ENCODE measurements at regions not wholly inside any gene's neighbourhood (a gene's known extent, or its start where the extent isn't known, plus 50 kb on each side); places are given as distances from the start of the nearest gene placed in this dataset.
A peak's percentile ranks its signal among the peaks of the same experiment; 100 is the strongest.

DNA sequence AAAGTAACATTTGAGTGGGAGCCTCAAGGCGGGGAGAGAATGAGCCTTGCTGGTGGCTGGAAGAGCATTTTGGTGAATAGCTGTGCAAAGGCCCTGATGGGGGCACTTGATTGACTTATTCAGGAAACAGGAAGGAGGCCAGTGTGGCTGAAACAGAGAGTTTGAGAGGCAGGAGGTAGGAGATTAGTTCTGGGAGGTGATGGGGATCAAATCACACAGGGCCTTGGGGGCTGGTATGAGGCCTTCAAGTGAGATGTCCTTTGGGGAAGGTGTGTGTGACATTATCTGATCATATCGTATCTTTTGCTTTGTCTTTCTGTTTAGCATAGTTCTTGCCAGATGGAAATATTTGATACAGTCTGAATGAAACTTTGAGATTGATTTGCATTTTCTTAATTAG lies 172.3 kb downstream of the TENT4A start:
- Histone ChIP-seq H3K36me3 (ENCODE audit: control insufficient read depth, insufficient read depth, low read length) (no peaks in the 10 kb centered on the region), H3K27ac (ENCODE audit: low read depth, low read length) (no peak overlapping the region), H3K4me1 (ENCODE audit: control insufficient read depth, insufficient read depth, low read length) (no peaks in the 10 kb centered on the region), H3K9me3 (ENCODE audit: control insufficient read depth, insufficient read depth, low read length) (peaks cover 4% of the 10 kb centered on the region), H3K27me3 (ENCODE audit: control insufficient read depth, insufficient read depth, low read length) (no peaks in the 10 kb centered on the region), H3K4me3 (ENCODE audit: low read depth, low read length) (no peak overlapping the region)
- no peak for DNase-seq (ENCODE audit: low read depth in 4 of 6, low spot score in 6 of 6)
- WGBS (ENCODE audit: insufficient coverage) = 100% methylated on average over 1 of the region's 2 CpGs

GRCh38 chr5:6886866-6887265 lies 173.6 kb downstream of the TENT4A start:
- H3K4me1 ChIP-seq (ENCODE audit: control insufficient read depth, insufficient read depth, low read length) = no peaks in the 10 kb centered on the region
- no peak overlapping the region for H3K27ac ChIP-seq (ENCODE audit: low read depth, low read length)
- DNase-seq (ENCODE audit: low read depth in 4 of 6, low spot score in 6 of 6) = no peak
- peaks cover 4% of the 10 kb centered on the region for H3K9me3 ChIP-seq (ENCODE audit: control insufficient read depth, insufficient read depth, low read length)
- H3K36me3 ChIP-seq (ENCODE audit: control insufficient read depth, insufficient read depth, low read length) = no peaks in the 10 kb centered on the region
- H3K27me3 ChIP-seq (ENCODE audit: control insufficient read depth, insufficient read depth, low read length) = no peaks in the 10 kb centered on the region
- WGBS (ENCODE audit: insufficient coverage) = 72% methylated on average over 3 of the region's 3 CpGs
- no peak overlapping the region for H3K4me3 ChIP-seq (ENCODE audit: low read depth, low read length)

DNA sequence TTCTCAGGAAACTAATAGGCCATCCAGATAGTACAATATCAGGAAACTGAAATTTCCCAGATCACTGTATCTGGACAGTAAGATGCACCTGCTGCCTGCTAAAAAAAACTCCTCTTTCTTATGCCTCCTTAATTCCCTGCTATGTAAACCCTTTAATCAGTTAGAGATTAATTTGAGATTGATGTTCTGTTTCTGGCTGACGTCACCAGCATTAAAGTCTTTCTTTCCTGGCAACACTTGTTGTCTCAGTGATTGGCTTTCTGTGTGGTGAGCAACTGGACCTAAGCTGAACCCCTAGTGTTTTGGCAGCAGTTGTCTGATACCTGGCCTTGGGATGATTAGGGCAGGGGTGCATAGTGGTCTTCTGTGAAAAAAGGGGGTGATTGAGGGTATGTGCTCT lies 175.8 kb downstream of the TENT4A start:
- Histone ChIP-seq H3K27ac (ENCODE audit: low read depth, low read length) (no peak overlapping the region), H3K36me3 (ENCODE audit: control insufficient read depth, insufficient read depth, low read length) (no peaks in the 10 kb centered on the region), H3K27me3 (ENCODE audit: control insufficient read depth, insufficient read depth, low read length) (no peaks in the 10 kb centered on the region), H3K4me1 (ENCODE audit: control insufficient read depth, insufficient read depth, low read length) (no peaks in the 10 kb centered on the region), H3K4me3 (ENCODE audit: low read depth, low read length) (no peak overlapping the region), H3K9me3 (ENCODE audit: control insufficient read depth, insufficient read depth, low read length) (peaks cover 4% of the 10 kb centered on the region)
- no peak for DNase-seq (ENCODE audit: low read depth in 4 of 6, low spot score in 6 of 6)
- WGBS (ENCODE audit: insufficient coverage) = 83% methylated on average over 1 of the region's 1 CpG

GRCh38 chr5:6899221-6899620 lies 186.0 kb downstream of the TENT4A start:
- H3K9me3 ChIP-seq (ENCODE audit: control insufficient read depth, insufficient read depth, low read length) = no peaks in the 10 kb centered on the region
- H3K36me3 ChIP-seq (ENCODE audit: control insufficient read depth, insufficient read depth, low read length) = no peaks in the 10 kb centered on the region
- H3K27ac ChIP-seq (ENCODE audit: low read depth, low read length) = no peak overlapping the region
- no peak overlapping the region for H3K4me3 ChIP-seq (ENCODE audit: low read depth, low read length)
- peaks cover 6% of the 10 kb centered on the region for H3K4me1 ChIP-seq (ENCODE audit: control insufficient read depth, insufficient read depth, low read length)
- peak in 2 of 6 donors; percentile 29 to 61 for DNase-seq (ENCODE audit: low read depth in 4 of 6, low spot score in 6 of 6)
- WGBS (ENCODE audit: insufficient coverage) = 55% methylated on average over 6 of the region's 9 CpGs
- no peaks in the 10 kb centered on the region for H3K27me3 ChIP-seq (ENCODE audit: control insufficient read depth, insufficient read depth, low read length)

- DNase-seq (ENCODE audit: low read depth in 4 of 6, low spot score in 6 of 6) = peak in 3 of 6 donors; percentile 33 to 83 (median 66)
- Histone ChIP-seq H3K4me1 (ENCODE audit: control insufficient read depth, insufficient read depth, low read length) (peaks cover 6% of the 10 kb centered on the region), H3K4me3 (ENCODE audit: low read depth, low read length) (no peak overlapping the region), H3K27ac (ENCODE audit: low read depth, low read length) (no peak overlapping the region), H3K36me3 (ENCODE audit: control insufficient read depth, insufficient read depth, low read length) (no peaks in the 10 kb centered on the region), H3K27me3 (ENCODE audit: control insufficient read depth, insufficient read depth, low read length) (no peaks in the 10 kb centered on the region), H3K9me3 (ENCODE audit: control insufficient read depth, insufficient read depth, low read length) (no peaks in the 10 kb centered on the region)
- 40% methylated on average over 5 of the region's 17 CpGs for WGBS (ENCODE audit: insufficient coverage)
These were observed 187.3 kb downstream of the TENT4A start for GRCh38 chr5:6900247-6901227.

DNA sequence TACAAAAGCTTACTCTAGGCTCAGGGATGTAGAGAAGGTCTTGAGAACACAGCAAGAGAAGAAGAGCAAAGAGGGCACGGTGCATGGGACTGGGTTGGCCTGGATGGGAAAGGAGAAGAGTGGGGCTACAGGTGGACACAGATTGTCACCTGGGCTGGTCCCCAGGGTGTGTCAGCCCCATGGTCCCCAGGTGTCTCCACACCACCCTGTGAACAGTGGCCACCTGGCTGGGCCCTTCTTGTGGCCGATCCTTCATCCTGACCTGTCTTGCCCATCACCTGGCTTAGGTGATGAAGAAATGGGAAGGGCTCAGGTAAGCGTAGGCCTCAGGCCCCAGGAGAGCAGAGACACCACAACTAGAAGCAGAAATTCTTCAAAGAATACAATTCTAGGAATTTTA lies 188.9 kb downstream of the TENT4A start:
- Histone ChIP-seq H3K27me3 (ENCODE audit: control insufficient read depth, insufficient read depth, low read length) (no peaks in the 10 kb centered on the region), H3K27ac (ENCODE audit: low read depth, low read length) (no peak overlapping the region), H3K36me3 (ENCODE audit: control insufficient read depth, insufficient read depth, low read length) (no peaks in the 10 kb centered on the region), H3K9me3 (ENCODE audit: control insufficient read depth, insufficient read depth, low read length) (no peaks in the 10 kb centered on the region), H3K4me3 (ENCODE audit: low read depth, low read length) (no peak overlapping the region), H3K4me1 (ENCODE audit: control insufficient read depth, insufficient read depth, low read length) (peaks cover 6% of the 10 kb centered on the region)
- WGBS (ENCODE audit: insufficient coverage) = 91% methylated on average over 1 of the region's 3 CpGs
- DNase-seq (ENCODE audit: low read depth in 4 of 6, low spot score in 6 of 6) = no peak

GRCh38 chr5:6902597-6902996 lies 189.4 kb downstream of the TENT4A start:
- Histone ChIP-seq H3K9me3 (ENCODE audit: control insufficient read depth, insufficient read depth, low read length) (no peaks in the 10 kb centered on the region), H3K36me3 (ENCODE audit: control insufficient read depth, insufficient read depth, low read length) (no peaks in the 10 kb centered on the region), H3K27ac (ENCODE audit: low read depth, low read length) (no peak overlapping the region), H3K4me3 (ENCODE audit: low read depth, low read length) (no peak overlapping the region), H3K27me3 (ENCODE audit: control insufficient read depth, insufficient read depth, low read length) (no peaks in the 10 kb centered on the region), H3K4me1 (ENCODE audit: control insufficient read depth, insufficient read depth, low read length) (peaks cover 6% of the 10 kb centered on the region)
- 22% methylated on average over 4 of the region's 5 CpGs for WGBS (ENCODE audit: insufficient coverage)
- DNase-seq (ENCODE audit: low read depth in 4 of 6, low spot score in 6 of 6) = peak in 2 of 6 donors; percentile 71 to 83

DNA sequence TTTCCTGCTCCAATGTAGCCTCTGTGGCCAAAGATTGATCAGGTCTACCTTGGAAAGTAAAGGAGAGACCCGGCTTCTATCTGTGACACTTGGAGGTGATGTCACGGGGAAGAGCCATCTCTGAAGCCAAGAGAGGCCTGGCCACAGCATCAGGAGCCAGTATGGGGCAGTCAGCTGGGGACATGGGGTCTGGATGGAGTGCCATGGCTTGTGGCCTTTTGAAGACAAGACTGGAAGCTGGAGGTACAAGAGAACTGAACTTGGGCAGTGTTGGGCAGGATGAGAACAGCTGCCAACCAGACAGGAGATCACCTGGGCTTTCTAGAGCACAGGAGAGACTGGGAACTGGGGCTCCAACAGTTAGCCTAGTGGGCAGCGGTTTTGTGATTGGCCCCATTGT lies 190.7 kb downstream of the TENT4A start:
- no peaks in the 10 kb centered on the region for H3K36me3 ChIP-seq (ENCODE audit: control insufficient read depth, insufficient read depth, low read length)
- H3K4me3 ChIP-seq (ENCODE audit: low read depth, low read length) = no peak overlapping the region
- H3K27ac ChIP-seq (ENCODE audit: low read depth, low read length) = no peak overlapping the region
- H3K27me3 ChIP-seq (ENCODE audit: control insufficient read depth, insufficient read depth, low read length) = no peaks in the 10 kb centered on the region
- H3K9me3 ChIP-seq (ENCODE audit: control insufficient read depth, insufficient read depth, low read length) = no peaks in the 10 kb centered on the region
- peaks cover 6% of the 10 kb centered on the region for H3K4me1 ChIP-seq (ENCODE audit: control insufficient read depth, insufficient read depth, low read length)
- DNase-seq (ENCODE audit: low read depth in 4 of 6, low spot score in 6 of 6) = no peak
- WGBS (ENCODE audit: insufficient coverage) = 67% methylated on average over 3 of the region's 3 CpGs

GRCh38 chr5:6904860-6905259 lies 191.6 kb downstream of the TENT4A start:
- Histone ChIP-seq H3K27ac (ENCODE audit: low read depth, low read length) (no peak overlapping the region), H3K4me1 (ENCODE audit: control insufficient read depth, insufficient read depth, low read length) (peaks cover 6% of the 10 kb centered on the region), H3K4me3 (ENCODE audit: low read depth, low read length) (no peak overlapping the region), H3K9me3 (ENCODE audit: control insufficient read depth, insufficient read depth, low read length) (no peaks in the 10 kb centered on the region), H3K27me3 (ENCODE audit: control insufficient read depth, insufficient read depth, low read length) (no peaks in the 10 kb centered on the region), H3K36me3 (ENCODE audit: control insufficient read depth, insufficient read depth, low read length) (no peaks in the 10 kb centered on the region)
- DNase-seq (ENCODE audit: low read depth in 4 of 6, low spot score in 6 of 6) = no peak
- WGBS (ENCODE audit: insufficient coverage) = no CpG with 5 or more reads among the region's 2 CpGs

DNA sequence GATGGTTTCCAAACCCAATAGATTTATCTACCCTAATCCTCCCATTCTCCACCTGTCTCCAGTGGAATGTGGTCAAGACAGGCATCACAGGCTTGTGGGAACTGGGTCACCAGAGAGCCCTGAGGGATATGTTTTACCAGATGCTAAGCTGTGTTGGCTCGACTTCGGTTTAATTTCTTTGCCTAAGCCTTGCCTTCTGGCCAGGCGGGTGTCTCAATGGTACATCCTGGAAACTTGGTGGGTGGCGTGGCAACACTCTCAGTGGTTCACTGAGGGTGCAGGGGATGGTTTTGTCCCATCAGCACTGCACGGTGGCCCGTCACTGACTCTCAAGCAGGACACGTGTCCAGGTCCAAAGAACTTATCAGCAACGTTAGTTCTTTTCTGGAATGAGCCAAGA lies 192.2 kb downstream of the TENT4A start:
- H3K36me3 ChIP-seq (ENCODE audit: control insufficient read depth, insufficient read depth, low read length) = no peaks in the 10 kb centered on the region
- no peaks in the 10 kb centered on the region for H3K9me3 ChIP-seq (ENCODE audit: control insufficient read depth, insufficient read depth, low read length)
- H3K27me3 ChIP-seq (ENCODE audit: control insufficient read depth, insufficient read depth, low read length) = no peaks in the 10 kb centered on the region
- no peak overlapping the region for H3K27ac ChIP-seq (ENCODE audit: low read depth, low read length)
- WGBS (ENCODE audit: insufficient coverage) = 83% methylated on average over 5 of the region's 8 CpGs
- peaks cover 4% of the 10 kb centered on the region for H3K4me1 ChIP-seq (ENCODE audit: control insufficient read depth, insufficient read depth, low read length)
- no peak for DNase-seq (ENCODE audit: low read depth in 4 of 6, low spot score in 6 of 6)
- no peak overlapping the region for H3K4me3 ChIP-seq (ENCODE audit: low read depth, low read length)

Measured in spinal cord (tissue), 9 donors.